GM21367 (cell line): ENCODE measurements at regions not wholly inside any gene's neighbourhood (a gene's known extent, or its start where the extent isn't known, plus 50 kb on each side); places are given as distances from the start of the nearest gene placed in this dataset.

ENCODE experiments used
- ATAC-seq: cut with Tn5 transposase; IDR thresholded peaks from one replicate; pipeline ENCODE4 v1.9.1; 2021; ENCODE audit not compliant: unreplicated experiment

GRCh38 chr12:67929384-67929772, 59.9 kb upstream of the IFNG-AS1 start:
- no peak for ATAC-seq

GRCh38 chr12:67937822-67938221, 51.4 kb upstream of the IFNG-AS1 start:
- ATAC-seq, result no peak
